Activated CD4-positive, CD25-positive, alpha-beta regulatory T cell treated with anti-CD3 and anti-CD28 coated beads, Interleukin-2, amount 50 U/mL, for 16 hours (primary cell): ENCODE measurements at regions not wholly inside any gene's neighbourhood (a gene's known extent, or its start where the extent isn't known, plus 50 kb on each side); places are given as distances from the start of the nearest gene placed in this dataset.

ENCODE experiments used
- DNase-seq: peaks from one replicate; pipeline ENCODE4 v3.0.0-alpha.2; 2020; ENCODE audit warnings: low read depth, low spot score

DNA sequence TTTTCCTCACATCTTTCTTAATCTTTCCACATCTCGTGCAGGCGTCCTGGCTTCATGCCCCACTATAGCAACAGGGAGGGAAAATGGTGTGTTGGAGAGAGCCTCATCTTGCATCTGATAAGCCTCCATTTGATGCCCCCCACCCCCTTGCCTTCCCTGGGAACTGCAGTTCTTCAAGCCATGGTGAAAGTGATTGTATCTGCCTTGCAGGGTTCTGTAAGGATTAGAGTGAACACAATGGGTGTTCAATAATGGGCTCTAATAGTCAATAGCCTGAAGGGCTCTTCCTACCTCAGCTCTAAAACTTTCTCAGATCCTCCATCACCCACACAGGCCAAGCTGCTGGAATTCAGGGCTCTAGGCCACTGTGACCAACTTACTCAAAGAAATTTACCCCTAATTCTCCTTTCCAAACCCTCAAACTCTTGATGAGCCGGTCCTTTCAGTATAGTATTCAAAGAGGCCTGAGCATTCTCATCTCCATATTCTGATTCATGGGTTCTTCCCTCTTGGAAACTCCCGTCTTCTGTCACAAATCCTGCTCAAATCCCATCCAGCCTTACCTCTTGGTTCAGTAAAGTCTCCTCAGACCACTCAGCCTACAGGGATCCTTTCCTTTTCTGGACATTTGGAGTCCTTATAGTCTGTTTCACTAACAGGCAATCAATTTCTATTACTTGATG lies 128.3 kb upstream of the TRIM2 start:
- no peak for DNase-seq

GRCh38 chr4:153076861-153077260 lies 127.4 kb upstream of the TRIM2 start:
- no peak for DNase-seq

DNA sequence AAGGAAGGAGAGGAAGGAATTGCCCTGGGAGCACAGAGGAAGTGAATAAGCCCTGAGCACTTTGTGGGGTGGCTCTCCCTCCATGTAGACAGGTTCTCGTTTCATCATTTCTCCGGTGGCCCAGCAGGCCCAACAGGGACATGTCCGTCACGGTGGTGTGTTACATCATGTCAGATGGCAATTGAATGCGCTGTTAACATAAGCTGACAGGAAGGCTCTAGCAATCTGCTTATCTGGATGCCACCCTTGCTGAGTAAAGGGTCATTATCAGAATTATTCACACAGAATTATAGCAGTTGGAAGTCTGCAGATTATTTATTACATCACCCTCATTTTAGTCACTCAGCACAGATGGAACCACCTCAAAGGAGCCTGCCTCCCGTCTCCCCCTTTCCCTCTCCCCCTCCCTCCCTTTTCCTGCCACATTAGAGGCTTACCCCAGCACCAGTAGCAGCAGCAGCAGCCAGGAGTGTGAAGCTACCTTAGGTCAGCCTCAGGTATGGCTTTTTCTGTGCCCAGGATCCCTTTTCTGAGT lies 124.3 kb upstream of the TRIM2 start:
- DNase-seq, result no peak

DNA sequence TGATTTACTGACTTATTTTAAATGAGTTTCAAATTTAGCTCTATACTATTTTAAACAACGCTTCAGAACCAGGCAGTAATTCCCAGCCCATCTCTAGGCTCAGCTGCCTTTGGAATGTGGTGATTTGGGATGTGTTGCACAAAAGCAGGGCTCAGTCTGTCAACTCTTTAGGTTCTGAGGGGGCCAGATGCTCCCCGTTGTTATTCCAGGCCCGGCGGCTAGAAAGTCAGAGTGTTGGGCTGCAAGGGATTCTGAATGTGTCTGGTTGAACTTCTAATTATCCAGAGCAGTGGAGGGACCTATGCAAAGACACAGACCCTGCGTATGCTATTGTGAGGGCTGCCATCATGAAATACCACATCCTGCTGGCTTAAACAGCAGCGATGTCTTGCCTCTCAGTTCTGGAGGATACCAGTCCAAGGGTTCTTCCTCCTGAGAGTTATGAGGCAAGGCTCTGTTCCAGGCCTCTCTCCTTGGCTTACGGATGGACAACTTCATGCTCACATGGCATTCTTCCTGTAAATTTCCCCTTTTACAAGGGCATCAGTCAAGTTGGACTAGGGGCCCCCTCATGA lies 123.2 kb upstream of the TRIM2 start:
- no peak for DNase-seq

DNA sequence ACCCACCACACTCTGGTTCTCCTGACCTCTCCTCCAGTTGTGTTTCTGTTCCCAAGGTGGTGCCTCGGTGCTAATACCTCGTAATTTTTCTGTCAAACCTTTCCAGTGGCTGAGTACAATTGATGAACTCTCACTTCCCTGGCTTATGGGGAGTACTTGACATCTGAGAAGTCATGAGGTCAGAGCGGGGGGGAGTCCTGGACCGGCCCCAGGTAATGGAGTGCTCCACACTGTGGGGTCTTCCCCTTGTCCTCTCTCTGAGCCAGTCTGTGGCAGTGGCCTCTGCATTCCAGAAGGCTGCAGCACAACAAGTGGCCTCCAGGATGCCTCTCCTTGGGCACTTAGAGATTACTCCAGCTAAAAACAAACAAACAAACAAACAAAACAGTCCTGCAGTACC lies 122.5 kb upstream of the TRIM2 start:
- no peak for DNase-seq

- no peak for DNase-seq
Observed at GRCh38 chr4:153082322-153083301, 121.6 kb upstream of the TRIM2 start.

- no peak for DNase-seq
Observed at GRCh38 chr4:153083447-153083947, 120.7 kb upstream of the TRIM2 start.

- DNase-seq, result no peak
Observed at GRCh38 chr4:153084224-153084979, 119.8 kb upstream of the TRIM2 start.

DNA sequence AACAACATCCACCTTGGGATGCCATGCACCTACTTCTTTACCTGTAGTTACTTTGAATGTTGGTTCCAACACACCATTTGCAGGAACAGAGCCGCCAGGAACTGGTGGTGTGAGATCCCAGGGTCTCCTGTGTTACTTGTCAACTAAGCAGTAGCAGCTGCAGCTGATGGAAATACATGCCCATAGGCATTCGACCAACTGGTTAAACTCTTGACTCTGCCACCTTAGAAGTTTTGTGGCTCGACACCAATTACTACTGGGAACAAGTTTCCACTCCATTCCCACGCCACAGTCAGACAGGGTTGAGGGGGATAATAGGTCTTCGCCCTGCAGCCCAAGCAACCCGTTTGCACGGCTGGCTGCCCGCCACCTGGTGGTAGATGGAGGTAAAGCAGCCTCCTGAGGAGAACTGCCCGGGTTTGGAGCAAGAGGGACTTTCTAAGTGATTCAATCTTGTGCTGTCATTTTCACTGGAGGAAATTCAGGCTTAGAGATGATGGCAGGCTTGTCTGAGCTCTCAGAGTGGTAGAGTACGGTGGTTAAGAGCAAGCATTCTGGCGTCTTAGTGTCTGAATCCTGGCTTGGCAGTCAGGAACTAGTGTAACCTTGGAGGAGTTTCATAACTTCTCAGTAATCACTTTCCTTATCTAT lies 119.1 kb upstream of the TRIM2 start:
- peak; percentile 66 for DNase-seq

DNA sequence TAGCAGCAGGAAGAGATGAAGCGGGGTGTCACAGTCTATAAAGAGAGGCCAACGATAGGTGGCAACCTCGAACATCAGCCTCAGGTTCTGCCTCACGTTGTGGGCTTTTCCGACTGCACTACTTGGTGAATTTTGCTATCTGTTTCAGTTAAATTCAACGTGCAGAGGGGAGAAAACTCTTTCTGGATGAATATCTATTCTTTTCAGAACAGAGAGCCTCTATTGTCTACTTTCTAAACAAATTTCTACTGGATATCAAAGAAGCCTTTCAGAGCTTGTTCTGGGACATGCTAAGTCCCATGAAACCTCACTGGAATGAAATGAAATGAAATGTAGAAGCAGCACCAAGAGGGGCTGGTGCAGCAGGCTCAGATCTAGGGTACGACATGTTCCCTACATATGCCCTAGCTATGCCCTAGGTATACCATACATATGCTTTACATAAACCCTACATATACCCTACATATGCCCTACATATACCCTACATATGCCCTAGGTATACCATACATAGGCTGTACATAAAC lies 116.5 kb upstream of the TRIM2 start:
- no peak for DNase-seq

GRCh38 chr4:153089742-153090141 lies 114.5 kb upstream of the TRIM2 start:
- DNase-seq, result no peak

DNA sequence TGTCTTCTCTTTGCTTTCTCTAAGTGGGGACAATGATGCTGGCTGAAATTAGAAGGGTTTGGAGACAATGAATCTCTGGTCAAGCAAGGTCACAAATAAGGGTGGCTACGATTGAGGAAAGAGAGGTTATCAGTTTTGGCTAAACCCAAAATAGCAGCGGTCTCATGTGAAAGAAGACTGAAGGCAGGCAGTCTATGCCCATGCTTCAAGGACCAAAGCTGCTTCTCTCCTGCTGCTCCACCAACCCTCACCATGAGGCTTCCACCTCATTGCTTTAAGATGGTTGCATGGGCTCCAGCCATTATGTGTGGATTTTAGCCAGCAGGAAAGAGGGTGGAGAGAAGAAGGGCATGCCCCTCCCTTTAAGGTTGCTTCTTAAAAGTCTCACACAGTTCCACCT lies 114.1 kb upstream of the TRIM2 start:
- no peak for DNase-seq

- DNase-seq, result no peak
Observed at GRCh38 chr4:153090670-153091385, 113.4 kb upstream of the TRIM2 start.

DNA sequence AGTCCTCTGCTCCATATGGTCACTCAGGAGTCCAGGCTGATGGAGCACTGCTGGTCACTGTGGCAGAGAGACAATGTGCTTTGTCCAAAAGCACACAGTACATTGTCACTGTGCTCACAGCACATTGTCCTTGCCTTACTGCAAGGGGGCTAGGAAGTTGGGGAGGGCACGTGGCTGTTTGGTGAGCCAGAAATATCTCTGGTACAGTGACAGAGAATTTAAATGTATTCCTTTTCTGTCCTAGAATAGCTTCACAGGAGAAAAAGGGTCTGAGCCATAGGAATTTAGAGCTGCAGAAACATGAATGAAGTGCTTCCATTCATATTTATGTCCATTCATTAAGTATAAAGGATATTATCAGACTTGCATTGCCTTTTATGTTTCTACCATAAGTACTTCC lies 110.8 kb upstream of the TRIM2 start:
- DNase-seq, result no peak

GRCh38 chr4:153093802-153094201 lies 110.4 kb upstream of the TRIM2 start:
- no peak for DNase-seq

DNA sequence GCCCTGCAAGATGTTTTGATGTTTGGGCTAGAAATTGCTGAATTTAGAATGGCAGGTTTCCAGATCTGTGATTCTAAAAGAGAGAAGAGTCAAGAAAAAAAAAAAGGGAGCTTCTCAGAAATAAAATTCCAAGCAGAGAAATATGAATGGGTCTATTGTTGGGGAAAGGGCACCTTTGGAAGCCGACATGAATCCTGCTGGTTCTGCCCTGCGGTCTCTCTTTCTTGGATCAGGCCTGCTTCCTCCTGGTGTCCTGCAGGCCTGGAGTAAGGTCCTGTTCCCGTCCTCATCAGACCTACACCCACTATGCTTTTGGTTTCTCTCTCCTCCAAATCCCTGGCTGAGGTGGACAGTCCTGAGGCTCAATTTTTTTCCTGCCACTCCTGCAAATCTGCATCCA lies 109.8 kb upstream of the TRIM2 start:
- no peak for DNase-seq

DNA sequence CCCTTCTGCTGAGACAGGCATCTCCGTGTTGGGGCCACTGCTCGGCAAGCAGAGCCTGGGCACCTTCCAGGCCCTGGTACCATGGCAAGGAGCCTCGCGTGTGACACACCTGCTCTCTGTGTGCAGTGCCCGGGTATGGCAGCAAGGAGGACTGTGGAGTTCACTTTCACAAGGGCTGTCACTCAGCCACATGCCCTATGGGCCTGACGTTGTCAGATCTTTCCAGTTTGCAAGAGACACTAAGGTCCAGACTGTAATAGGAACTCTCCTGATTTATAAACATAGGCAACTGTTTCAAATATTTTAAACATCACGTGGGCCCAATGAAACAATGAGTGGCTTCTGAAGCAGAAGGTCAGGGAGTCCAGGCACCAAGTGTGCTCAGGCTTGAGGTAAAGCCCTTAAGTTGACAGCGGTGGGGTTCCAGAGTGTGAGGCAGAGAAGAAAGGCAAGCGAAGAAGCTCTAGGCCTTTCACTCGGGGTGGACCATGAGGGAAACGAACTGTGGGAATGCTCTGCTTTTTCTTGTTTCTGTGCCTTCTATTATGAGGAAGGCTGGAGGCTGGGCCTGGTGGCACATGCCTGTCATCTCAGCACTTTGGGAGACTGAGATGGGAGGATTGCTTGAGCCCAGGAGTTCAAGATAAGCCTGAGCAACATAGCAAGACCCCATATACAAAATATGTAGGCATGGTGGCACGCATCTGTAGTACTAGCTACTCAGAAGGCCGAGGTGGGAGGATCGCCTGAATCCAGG lies 108.6 kb upstream of the TRIM2 start:
- DNase-seq, result no peak

DNA sequence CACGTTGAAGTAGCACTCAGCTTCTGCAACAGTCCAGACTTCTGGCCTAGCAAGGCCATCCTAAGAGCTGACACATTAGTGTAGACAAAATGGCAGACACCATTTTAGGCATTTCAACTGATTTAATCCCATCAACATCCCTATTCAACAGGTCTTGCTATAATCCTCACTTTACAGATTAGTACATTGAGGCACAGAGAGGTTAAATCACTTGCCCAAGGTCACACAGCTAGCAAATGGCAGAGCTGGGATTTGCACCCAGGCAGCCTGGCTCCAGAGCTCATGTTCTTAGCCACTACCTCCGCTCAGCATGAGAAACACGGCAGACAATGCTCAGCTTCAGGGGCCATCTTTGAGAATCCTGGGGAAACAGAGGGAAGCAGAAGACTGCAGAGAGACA lies 107.9 kb upstream of the TRIM2 start:
- DNase-seq, result no peak

- no peak for DNase-seq
Observed at GRCh38 chr4:153098427-153098826, 105.8 kb upstream of the TRIM2 start.
